ENCODE measurements at regions not wholly inside any gene's neighbourhood (a gene's known extent, or its start where the extent isn't known, plus 50 kb on each side); places are given as distances from the start of the nearest gene placed in this dataset.
A peak's percentile ranks its signal among the peaks of the same experiment; 100 is the strongest.

DNA sequence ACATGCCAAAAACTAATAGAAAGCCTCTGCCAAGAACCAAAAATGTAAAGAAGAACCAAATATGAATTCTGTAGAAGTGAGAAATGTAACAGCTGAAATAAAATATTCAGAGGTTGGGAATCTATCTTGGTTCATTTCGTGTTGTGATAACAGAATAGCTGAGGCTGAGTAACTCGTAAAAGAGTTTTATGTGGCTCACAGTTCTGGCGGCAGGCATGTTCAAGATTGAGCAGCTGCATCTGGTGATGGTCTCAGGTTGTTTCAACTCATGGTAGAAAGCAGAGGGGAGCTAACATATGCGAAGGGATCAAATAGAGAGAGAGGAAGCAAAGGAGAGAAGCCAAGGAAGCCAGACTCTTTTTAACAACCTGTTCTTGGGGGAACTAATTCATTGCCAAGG is 717.2 kb downstream of the TNS3 start:
- DNase-seq (ENCODE audit: extremely low read depth in 1 of 11, low read depth in 9 of 11, low spot score in 4 of 11): peak in 9 of 11 donors; percentile 13 to 33 (median 23)

DNA sequence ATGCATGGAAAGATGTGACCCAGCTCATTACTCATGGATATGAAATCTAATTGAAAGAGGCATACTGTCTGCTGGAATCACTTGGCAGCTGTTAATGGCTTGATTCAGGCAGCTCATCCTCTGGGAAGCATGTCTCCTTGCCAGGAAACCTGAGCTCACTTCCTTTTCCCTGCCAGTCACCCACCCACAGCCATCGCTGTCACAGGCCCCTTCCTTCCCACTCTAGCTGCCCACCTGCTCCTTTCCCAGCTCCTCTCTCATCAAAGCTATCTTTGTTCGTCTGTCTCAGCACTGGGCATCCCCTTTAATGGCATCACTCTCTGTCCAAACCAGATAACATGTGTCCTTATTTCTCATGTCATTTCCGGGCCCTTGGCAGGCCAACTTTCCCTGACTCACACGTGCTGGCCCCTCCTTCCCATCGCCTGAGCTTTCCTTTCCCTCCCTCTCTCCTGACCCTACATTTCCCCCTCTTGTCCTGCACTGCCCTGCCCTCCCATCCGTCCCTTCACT is 721.9 kb downstream of the TNS3 start:
- no peak for DNase-seq (ENCODE audit: extremely low read depth in 1 of 11, low read depth in 9 of 11, low spot score in 4 of 11)

DNA sequence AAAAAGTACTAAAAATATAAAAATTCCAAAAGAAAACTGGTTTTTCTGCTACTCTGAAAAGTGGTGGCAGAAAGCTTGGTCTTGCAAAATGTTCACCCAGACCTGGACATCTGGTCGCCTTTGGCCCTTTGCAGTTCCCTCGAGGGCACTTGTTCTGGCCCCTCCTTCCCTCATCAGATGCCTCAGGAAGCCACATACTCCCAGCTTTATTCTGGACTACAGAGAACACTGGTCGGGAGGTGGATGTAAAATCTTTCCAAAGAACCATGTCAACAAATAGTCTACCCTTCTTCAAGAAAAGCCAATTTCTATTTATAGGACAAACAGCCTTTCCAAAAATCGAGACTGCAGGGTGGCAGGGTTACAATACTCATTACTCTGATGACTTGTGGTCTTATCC is 726.1 kb downstream of the TNS3 start:
- no peak for DNase-seq (ENCODE audit: extremely low read depth in 1 of 11, low read depth in 9 of 11, low spot score in 4 of 11)

DNA sequence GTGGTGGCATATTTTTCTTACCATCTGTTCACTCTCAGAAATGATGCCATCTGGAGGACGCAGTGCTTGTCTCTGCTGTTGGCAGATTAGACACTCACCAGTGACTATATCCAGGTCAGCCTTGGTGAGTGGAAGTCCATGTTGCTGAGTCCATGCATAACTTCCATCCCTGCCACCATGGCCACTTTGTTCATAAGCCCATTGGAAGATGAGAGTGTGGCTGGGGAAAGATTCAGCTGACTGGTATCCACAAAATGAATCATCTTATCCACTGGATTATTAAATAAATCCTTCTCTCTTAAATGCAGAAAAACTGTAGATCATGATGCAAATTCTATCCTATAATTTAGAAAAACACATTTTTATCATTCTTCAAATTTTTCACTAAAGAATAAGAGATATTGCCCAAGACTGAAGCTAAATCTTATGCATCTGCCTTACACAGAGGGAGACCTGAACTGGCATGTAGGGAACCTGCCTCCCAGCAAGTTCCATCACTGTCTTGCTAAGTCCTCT is 726.9 kb downstream of the TNS3 start:
- no peak for DNase-seq (ENCODE audit: extremely low read depth in 1 of 11, low read depth in 9 of 11, low spot score in 4 of 11)

DNA sequence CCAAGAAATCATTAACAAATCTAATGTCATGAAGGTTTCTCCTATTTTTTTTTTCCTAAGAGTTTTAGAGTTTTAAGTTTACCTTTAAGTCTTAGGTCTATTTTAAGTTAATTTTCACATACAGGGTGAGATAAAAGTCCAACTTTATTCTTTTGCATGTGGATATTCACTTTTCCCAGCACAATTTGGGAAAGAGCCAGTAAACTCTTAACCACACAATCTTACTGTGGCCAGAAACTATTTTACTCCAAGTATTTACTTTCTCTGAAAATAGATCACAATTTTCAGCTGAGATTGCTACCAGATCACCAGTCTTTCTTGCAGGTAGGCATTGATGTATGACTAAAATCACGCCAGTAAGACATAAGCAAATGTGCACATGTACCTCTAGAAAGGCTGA is 728.5 kb downstream of the TNS3 start:
- DNase-seq (ENCODE audit: extremely low read depth in 1 of 11, low read depth in 9 of 11, low spot score in 4 of 11): no peak

DNA sequence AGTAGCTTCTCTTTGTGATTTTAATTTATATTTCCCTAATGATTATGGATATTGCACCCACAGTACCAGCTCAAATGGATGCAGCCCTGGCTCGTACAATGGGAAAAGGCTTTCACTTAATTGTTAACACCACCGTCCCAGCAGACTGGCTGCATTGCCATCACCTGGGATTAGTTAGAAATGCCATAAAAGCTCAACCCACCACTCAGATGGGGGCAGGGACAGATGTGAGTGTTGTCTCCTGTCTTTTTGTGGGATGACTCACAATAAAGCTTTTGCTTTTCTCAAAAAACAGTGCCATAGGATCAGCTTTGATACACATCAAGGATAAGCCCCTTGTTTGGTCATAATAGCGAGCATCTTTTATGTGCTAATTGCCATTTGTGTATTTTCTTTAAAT is 729.1 kb downstream of the TNS3 start:
- no peak for DNase-seq (ENCODE audit: extremely low read depth in 1 of 11, low read depth in 9 of 11, low spot score in 4 of 11)

DNA sequence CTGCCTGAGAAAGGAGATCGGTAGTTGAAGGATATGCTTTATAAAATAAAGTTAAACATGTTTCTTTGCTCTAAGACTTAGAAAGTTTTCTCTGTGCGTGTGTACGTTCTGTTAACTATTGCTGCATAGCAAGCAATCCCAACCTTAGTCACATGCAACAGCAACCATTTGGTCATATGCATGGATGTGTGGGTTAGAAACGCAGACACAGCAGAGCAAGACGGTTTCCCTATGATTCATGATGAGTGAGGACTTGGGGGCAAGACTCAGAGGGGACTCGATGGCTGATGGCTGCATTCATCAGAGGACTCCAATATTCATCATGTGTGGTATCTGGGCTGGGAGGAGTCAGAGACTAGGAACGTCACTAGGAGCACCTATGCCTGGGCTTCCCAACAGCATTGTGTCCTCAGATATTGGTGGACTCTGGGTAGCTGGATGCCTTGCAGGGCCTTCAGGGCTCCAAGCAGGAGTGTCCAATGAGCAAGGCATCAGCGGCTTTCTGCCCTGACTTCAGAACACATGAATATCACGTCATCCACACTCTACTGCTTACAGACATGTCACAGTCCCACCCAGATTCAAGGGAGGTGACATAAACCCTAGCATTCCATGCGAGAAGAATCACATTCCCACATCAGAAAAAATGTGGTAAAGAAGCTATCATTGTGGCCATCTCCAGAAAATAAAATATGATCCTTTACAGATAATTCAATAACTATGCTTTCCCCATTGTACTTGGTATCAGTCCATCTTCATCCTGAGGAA is 731.2 kb downstream of the TNS3 start:
- no peak for DNase-seq (ENCODE audit: extremely low read depth in 1 of 11, low read depth in 9 of 11, low spot score in 4 of 11)

DNA sequence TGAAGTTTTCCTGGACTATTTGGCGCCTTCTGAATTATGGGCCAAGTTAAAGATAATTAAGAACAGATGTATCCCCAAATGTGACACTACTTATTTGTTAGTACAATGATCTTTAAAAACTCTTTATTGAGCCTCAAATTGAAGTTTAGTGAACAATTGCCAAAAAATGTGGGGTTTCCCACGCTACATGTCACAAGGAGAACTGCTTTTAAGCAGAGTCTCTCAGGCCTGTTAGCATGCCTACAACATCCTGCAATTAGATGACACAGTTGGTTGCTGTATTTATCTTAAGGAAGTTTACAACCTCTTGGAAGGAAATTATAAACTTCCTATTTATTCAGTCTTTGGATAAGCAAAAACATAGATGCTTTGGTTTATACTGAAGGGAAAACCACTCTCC is 733.0 kb downstream of the TNS3 start:
- DNase-seq (ENCODE audit: extremely low read depth in 1 of 11, low read depth in 9 of 11, low spot score in 4 of 11): no peak

DNA sequence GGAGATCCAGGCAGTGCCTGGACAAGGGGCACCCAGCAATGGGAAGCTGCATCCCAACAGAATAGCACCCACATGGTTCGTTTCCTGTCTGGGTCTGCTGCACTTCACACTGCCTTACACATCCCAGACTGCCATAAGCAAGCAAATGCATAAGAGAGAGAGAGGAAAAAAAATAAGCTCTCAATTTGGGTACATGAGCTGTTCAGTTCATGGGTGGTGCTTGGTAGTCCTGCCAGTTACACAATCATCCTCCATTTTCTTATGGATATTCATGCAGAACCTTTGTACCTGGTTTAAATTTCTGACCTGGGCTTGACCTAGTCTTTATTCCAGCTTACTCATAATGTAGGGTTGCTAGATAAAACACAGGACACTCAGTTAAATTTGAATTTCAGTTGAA is 733.6 kb downstream of the TNS3 start:
- no peak for DNase-seq (ENCODE audit: extremely low read depth in 1 of 11, low read depth in 9 of 11, low spot score in 4 of 11)

DNA sequence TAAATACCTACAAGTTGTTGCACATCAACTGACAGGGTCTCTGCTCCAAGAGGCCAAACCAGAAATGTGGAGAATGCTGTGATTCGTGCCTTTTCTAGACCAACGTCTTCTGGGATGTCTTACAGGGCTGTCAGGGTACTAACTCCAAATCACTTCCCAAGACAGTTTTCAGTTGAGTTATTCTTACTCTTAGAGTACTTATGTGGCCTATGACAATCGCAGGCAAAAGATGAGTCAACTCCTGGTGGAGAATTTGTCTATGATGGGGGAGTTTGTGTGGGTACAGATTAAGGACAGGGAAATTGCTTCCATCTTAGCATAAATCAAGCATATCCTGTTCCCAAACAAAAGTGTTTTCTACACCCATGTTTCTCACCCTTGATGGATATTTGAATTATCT is 734.8 kb downstream of the TNS3 start:
- DNase-seq (ENCODE audit: extremely low read depth in 1 of 11, low read depth in 9 of 11, low spot score in 4 of 11): no peak

DNA sequence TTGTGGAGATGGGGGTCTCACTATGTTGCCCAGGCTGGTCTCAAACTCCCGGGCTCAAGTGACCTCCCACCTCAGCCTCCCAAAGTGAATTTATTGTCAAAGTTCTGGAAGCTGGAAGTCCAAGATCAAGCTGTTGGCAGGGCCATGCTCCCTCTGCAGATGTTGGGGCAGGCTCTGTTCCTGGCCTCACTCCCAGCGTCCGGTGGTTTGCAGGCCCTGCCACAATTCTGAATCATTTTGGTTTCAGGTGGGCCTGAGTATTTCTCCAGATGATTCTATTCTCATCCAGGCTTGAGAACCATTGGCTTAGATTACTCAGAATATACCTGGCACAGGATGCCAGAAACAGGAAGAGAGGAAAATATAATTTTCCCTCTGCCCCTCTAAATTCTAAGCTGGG is 737.4 kb downstream of the TNS3 start:
- no peak for DNase-seq (ENCODE audit: extremely low read depth in 1 of 11, low read depth in 9 of 11, low spot score in 4 of 11)

DNA sequence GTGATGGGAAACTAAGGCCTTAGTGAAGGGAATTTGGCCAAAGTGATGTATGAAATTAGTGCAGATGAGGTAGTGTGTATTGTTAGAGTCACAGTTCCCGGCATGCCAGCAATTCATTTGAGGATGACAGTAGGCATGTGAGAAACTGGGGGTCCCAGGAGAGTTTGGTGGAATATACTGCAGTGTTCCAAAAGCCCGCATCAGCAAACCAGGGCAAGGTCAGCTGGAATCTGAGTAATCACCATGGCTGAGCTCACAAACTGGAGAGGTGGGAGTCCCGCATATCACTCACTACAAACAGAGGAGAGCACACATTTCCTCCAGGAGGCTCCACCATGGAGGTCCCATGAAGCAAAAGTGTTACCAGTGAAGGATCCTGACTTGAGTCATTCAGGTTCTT is 740.7 kb downstream of the TNS3 start:
- DNase-seq (ENCODE audit: extremely low read depth in 1 of 11, low read depth in 9 of 11, low spot score in 4 of 11): no peak

DNA sequence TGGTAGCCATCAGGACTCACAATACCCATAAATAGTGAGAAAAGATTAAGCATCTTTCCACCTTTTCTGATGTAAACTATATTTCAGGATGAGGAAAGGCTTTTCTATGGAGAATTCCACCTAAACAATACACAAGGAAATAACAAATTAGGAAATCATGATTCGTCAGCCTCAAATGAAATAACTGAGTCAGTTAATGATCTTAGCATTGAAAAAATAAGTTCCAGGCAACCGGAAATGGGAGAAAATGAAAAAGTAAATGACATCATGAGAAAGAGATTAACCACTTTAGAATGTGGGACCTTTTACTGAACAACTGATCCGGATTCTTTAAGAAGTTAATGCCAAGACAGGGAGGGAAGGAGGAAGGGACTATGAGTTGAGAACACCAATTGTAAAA is 742.3 kb downstream of the TNS3 start:
- no peak for DNase-seq (ENCODE audit: extremely low read depth in 1 of 11, low read depth in 9 of 11, low spot score in 4 of 11)

DNA sequence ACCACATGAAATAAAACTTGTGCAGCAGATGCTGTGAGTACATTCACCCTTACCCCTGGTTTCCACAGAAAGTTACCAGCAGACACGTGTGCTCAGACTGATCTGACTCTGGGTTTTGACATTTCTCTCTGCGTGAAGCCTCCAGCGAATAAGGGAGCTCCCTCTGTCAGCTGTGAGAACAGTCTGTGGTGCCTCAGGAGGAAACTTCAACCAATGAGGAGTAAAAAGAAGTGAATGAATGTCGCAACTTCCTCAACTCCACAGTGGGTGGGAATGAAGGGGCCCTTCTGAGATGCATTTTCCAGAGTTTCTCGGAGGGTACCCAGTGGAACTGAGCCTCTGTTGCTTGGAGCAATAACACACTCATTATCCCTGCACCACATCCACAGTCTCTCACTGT is 743.4 kb downstream of the TNS3 start:
- DNase-seq (ENCODE audit: extremely low read depth in 1 of 11, low read depth in 9 of 11, low spot score in 4 of 11): no peak

DNA sequence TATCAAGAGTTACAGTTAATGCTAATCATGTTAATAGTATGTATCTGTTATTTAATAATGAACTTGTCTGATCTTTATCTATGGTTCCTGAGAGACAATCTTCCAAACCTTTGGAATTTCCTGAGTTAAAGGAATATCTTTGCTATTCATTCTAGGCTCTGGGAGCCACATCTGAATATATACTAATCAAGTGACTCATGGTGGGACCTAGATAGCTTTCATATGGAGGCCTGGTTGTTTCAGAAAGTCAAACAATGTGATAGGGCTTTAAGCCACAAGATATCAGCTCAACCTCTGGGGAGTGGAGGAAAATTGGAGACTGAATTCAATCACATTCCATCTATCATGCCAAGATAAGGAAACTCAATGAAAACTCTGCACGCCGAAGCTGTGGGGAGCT is 746.4 kb downstream of the TNS3 start:
- no peak for DNase-seq (ENCODE audit: extremely low read depth in 1 of 11, low read depth in 9 of 11, low spot score in 4 of 11)

DNA sequence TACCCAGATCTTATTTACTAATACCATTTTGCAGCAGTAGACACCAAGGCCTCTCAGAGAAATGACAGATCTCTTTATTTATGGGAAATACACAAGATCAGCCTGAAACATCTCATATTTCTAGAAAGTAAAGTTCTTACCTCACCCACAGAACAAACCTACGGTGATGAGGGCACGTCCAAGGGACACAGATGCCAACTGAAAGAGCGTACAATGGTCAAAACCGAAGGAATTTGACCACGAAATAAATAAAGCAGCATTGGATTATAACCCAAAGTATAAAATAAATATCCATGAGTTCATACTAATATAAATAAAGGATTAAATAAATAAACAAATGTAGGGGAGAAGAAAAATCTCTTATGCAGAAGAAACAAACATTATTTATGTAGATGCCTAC is 747.0 kb downstream of the TNS3 start:
- DNase-seq (ENCODE audit: extremely low read depth in 1 of 11, low read depth in 9 of 11, low spot score in 4 of 11): no peak

DNA sequence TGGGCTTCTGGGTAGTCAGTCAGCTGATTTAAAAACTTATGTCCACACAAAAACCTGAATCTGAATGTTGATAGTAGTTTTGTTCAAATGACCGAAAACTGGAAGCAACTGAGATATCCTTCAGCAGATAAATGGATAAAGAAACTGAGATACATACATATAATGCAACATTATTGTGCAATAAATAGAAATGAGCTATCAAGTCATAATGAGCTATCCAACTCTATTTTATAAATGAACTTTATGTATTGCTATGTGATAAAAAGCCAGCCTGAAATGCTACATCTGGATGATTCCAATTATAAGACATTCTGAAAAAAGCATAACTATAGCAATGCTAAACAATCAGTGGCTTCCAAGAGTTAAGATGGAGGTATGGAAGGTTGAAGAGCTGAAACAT is 748.7 kb downstream of the TNS3 start:
- DNase-seq (ENCODE audit: extremely low read depth in 1 of 11, low read depth in 9 of 11, low spot score in 4 of 11): no peak

DNA sequence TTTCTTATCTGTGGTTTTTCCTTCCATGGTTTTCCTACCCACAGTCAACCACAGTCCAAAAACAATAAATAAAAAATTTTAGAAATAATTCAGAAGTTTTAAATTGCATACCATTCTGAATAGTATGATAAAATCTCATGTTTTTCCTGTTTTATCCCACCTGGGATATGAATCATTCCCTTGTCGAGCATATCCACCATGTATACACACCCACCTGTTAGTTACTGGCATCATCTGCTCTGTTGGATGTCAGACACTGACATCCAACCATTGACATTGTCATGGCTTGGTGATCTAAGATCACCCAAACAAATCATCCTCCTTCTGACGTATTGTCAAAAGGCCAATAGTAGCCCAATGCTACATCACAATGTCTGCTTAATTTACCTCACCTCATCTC is 749.8 kb downstream of the TNS3 start:
- no peak for DNase-seq (ENCODE audit: extremely low read depth in 1 of 11, low read depth in 9 of 11, low spot score in 4 of 11)

DNA sequence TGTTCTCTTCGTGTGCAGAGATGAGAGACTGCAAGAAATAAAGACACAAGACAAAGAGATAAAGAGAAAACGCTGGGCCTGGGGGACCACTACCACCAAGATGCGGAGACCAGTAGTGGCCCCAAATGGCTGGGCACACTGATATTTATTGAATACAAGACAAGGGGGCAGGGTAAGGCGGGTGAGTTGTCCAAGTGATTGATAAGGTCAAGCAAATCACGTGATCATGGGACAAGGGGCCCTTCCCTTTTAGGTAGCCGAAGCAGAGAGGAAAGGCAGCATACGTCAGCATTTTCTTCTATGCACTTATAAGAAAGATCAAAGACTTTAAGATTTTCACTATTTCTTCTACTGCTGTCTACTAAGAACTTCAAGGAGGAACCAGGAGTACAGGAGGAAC is 762.1 kb downstream of the TNS3 start:
- DNase-seq (ENCODE audit: extremely low read depth in 1 of 11, low read depth in 9 of 11, low spot score in 4 of 11): no peak

DNA sequence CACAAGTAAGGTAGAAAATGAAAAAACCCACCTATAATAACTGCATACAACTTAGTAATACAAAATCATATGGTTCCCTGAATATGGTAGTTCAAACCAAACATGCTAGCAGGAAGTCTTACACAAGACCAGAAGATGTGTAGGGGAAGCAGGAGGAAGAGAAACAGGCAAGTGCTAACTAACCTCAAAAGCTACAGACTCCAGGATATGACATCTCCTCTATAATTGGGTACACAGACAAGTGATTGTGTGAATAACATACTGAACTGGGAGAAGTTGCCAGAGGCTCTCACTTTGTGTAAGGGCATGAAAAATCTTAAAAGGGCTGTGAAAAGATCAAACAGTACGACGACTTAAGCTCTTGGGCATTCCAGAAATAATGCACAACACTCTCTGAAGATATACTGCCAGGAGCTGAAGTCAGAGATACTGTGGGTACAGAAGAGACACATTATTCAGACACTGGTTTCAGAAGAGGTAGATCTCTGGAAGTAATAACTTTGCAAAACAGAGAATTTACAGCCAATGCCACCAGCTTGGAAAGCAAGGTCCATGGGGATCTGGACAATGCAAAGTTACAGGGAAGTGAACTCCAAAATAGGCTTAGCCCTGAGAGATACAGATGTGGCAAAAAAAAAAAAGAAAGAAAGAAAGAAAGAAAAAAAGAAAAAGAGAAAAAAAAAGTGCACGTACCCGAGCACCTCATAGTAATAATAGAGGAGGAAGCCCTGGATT is 767.2 kb downstream of the TNS3 start:
- no peak for DNase-seq (ENCODE audit: extremely low read depth in 1 of 11, low read depth in 9 of 11, low spot score in 4 of 11)

Data from renal cortex interstitium (tissue), 11 donors.